ENCODE measurements at regions not wholly inside any gene's neighbourhood (a gene's known extent, or its start where the extent isn't known, plus 50 kb on each side); places are given as distances from the start of the nearest gene placed in this dataset.

DNA sequence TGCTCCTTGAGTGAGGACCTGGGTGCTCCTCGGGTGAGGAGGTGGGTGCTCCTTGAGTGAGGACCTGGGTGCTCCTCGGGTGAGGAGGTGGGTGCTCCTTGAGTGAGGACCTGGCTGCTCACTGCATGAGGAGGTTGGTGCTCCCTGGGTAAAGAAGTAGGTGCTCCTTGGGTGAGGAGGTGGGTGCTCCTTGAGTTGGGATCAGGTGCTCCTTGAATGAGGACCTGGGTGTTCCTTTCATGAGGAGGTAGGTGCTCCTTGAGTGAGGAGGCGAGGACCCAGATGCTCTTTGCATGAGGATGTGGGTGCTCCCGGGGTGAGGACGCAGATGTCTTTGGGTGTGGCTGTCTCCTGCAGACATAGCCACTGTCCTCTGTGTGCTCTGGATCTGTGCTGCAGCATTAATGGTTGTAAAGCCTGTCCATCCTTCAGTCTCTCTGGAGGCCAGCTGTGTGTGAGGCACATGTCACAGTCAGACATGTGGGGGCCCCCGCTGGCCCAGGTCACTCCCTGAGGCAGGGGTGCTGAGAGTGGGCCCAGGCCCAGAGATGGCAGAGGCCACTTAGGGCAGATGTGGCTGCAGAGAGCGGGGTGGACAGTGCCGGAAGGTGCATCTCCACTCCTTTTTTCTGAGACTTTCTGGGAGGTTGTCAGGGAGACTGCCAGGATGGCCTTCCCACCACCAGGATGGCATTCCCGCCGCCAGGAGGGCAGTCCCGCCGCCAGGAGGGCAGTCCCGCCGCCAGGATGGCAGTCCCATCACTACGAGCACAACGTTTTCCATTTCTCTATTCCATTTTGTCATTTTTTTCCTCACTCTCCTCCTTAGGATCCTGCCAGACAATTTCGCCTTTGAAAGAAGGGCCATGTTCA is 101.8 kb downstream of the HMX1 start:
- H3K36me3 ChIP-seq: no peaks in the 10 kb centered on the region
- H3K27me3 ChIP-seq (ENCODE audit: insufficient read depth, low read depth, severe bottlenecking): no peaks in the 10 kb centered on the region
- no peak overlapping the region for H3K27ac ChIP-seq
- TF ChIP-seq, protein P1, sequence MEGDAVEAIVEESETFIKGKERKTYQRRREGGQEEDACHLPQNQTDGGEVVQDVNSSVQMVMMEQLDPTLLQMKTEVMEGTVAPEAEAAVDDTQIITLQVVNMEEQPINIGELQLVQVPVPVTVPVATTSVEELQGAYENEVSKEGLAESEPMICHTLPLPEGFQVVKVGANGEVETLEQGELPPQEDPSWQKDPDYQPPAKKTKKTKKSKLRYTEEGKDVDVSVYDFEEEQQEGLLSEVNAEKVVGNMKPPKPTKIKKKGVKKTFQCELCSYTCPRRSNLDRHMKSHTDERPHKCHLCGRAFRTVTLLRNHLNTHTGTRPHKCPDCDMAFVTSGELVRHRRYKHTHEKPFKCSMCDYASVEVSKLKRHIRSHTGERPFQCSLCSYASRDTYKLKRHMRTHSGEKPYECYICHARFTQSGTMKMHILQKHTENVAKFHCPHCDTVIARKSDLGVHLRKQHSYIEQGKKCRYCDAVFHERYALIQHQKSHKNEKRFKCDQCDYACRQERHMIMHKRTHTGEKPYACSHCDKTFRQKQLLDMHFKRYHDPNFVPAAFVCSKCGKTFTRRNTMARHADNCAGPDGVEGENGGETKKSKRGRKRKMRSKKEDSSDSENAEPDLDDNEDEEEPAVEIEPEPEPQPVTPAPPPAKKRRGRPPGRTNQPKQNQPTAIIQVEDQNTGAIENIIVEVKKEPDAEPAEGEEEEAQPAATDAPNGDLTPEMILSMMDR (IDR thresholded peaks at IDR 0.05; ENCODE audit: low read depth, low read length): no peak
- no peaks in the 10 kb centered on the region for H3K9me3 ChIP-seq (ENCODE audit: severe bottlenecking)
- DNase-seq: no peak
- no peak overlapping the region for H3K4me3 ChIP-seq (ENCODE audit: low read depth, low read length)

DNA sequence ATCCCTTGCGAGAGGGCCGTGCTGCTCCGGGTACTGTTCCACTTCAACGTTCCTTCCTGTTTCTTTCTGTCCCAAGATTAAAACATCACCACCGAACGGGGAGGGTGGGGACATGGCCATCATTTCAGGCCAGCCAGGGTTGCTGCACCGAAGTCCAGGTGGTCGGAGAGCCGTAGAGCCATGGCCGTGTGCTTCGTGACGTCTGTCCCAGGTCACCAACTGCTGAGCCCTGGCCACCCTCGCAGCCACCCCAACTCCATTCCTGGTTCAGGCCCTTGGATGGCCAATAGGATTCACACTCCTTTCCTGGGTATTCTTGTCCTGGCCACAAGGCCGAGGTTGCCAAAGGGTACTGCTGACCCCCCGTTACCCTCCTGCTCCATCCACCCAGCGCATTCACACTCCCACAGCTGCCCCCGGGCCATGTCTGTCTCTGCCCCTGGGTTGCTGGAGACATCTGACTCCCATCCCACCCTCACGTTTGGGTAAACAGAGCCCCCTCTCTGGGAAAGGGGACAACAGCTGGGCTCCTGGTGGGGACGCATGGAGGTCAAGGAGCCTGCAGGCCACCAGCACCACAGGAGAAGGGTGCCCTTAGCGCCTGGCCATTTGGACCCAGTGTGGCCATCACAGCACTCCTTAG is 103.2 kb downstream of the HMX1 start:
- no peak for DNase-seq
- TF ChIP-seq, protein P1 (IDR thresholded peaks at IDR 0.05; ENCODE audit: low read depth, low read length): no peak
- no peak overlapping the region for H3K27ac ChIP-seq
- no peak overlapping the region for H3K4me3 ChIP-seq (ENCODE audit: low read depth, low read length)
- no peaks in the 10 kb centered on the region for H3K9me3 ChIP-seq (ENCODE audit: severe bottlenecking)
- no peaks in the 10 kb centered on the region for H3K36me3 ChIP-seq
- no peaks in the 10 kb centered on the region for H3K27me3 ChIP-seq (ENCODE audit: insufficient read depth, low read depth, severe bottlenecking)

DNA sequence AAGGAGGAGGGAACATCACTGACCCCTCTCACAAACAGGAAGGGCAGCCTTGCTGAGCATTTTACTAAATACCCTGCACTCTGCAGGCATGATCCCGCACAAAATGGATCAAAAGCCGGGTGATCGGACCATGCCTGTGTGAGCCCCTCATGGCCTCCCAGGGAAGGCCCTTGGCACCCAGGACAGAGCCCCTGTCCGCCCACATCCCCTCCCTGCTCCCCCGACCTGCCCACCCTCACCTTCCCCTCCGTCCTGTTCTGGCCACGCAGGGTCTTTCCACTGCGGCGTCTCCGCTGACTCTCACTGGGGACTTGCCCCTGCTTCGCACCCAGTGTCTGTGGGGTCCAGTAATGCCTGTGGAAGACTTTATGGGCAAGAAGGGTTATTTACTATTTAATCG is 105.0 kb downstream of the HMX1 start:
- TF ChIP-seq, protein P1 (IDR thresholded peaks at IDR 0.05; ENCODE audit: low read depth, low read length): no peak
- H3K27me3 ChIP-seq (ENCODE audit: insufficient read depth, low read depth, severe bottlenecking): no peaks in the 10 kb centered on the region
- no peaks in the 10 kb centered on the region for H3K9me3 ChIP-seq (ENCODE audit: severe bottlenecking)

DNA sequence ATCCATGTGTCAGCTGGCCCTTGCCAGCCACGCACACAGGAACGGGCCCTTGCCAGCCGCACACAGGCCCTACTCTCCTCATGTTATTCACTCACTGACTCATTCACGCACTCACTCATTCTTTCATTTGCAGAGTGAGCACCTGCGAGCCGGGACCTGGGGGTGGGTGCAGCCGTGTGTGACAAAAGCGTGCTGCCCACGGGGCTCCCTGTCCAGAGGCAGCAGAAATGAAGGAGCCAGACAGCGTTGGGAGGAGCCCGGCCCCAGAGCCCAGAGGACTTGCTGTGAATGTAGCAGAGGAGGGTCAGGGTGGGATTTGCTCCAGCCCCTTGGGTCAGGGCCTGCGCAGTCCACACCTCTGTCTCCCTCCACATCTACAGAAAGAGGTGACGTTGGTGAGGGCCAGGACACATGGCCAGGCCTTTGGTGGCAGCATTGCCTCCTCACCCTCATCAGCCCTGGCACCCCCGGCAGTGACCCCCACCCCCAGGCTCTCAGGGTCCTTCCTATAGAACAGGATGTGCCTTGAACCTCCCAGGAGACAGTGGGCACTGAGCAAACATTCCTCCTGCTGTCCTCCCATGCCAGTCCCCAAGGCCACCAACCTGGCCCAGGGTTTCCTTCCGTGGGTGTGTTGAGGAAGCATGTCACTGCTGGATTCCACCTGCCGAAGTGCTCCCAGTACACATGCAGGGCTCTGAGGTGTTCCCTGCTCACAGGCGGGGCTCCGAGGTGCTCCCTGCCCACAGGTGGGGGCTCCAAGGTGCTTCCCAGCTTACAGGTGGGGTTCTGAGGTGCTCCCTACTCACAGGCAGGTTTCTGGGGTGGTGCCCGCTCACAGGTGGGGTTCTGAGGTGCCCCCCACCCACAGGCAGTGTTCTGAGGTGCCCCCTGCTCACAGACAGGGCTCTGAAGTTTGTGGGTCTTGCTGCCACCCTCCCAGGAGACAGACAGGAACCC is 105.7 kb downstream of the HMX1 start:
- Histone ChIP-seq H3K36me3 (no peaks in the 10 kb centered on the region), H3K27ac (no peak overlapping the region), H3K9me3 (ENCODE audit: severe bottlenecking) (no peaks in the 10 kb centered on the region), H3K27me3 (ENCODE audit: insufficient read depth, low read depth, severe bottlenecking) (no peaks in the 10 kb centered on the region), H3K4me3 (ENCODE audit: low read depth, low read length) (no peak overlapping the region)
- DNase-seq: peak; percentile 4
- TF ChIP-seq, protein P1 (IDR thresholded peaks at IDR 0.05; ENCODE audit: low read depth, low read length): no peak

More for the DNA sequence above, 105.0 kb downstream of the HMX1 start:
- H3K4me3 ChIP-seq (ENCODE audit: low read depth, low read length): no peak overlapping the region
- H3K27ac ChIP-seq: no peak overlapping the region
- no peaks in the 10 kb centered on the region for H3K36me3 ChIP-seq
- DNase-seq: peak; percentile 3

DNA sequence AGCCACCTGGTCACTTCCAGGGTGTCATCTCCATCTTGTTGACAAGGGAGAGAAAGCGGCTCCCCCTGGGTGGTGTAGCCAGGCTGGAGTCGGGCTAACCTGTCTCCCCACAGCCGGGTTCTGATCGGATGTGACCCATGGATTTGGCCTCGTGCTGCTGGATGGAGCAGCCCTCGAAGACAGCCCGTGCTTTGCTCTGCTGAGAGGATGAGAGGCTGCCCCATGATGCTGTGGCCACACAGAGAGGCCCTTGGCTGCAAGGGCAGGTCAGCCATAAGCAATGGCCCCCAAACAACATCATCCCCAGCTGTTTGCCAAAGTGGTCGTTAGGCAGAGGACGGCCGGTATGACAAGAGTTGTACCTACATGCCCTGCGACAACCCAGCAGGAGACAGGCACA is 106.6 kb downstream of the HMX1 start:
- Histone ChIP-seq H3K36me3 (no peaks in the 10 kb centered on the region), H3K9me3 (ENCODE audit: severe bottlenecking) (no peaks in the 10 kb centered on the region), H3K4me3 (ENCODE audit: low read depth, low read length) (no peak overlapping the region), H3K27me3 (ENCODE audit: insufficient read depth, low read depth, severe bottlenecking) (no peaks in the 10 kb centered on the region), H3K27ac (no peak overlapping the region)
- TF ChIP-seq, protein P1 (IDR thresholded peaks at IDR 0.05; ENCODE audit: low read depth, low read length): no peak
- no peak for DNase-seq

Data from WERI-Rb-1 (cell line).